Tibial artery (tissue), 4 donors: ENCODE measurements at regions not wholly inside any gene's neighbourhood (a gene's known extent, or its start where the extent isn't known, plus 50 kb on each side); places are given as distances from the start of the nearest gene placed in this dataset.
"Not testable (repeated sequence)": the region's sequence is repeated elsewhere in the genome, so short reads cannot be mapped to it uniquely, and the experiment has no call there.

ENCODE experiments used
- DNase-seq, 2 donors: peaks; one replicate each; pipeline ENCODE4 v3.0.0-alpha.2; 2019
- H3K27ac ChIP-seq, 2 donors: fragments of 200-600 bp; sonication (generic) in 1 of 2; 1 replicate in 1 of 2; 2 replicates in 1 of 2; pipeline ENCODE4 v1.5.1; 2018 to 2019; ENCODE audit warnings: mild to moderate bottlenecking in 1 of 2
- H3K27me3 ChIP-seq, 2 donors: fragments of 200-600 bp; sonication (generic) in 1 of 2; one replicate each; pipeline versions ENCODE4 v1.5.1 to v1.6.0; 2016 to 2019
- H3K36me3 ChIP-seq, 3 donors: fragments of 200-600 bp; sonication (generic) in 2 of 3; one replicate each; pipeline ENCODE4 v1.5.1; 2016 to 2019; ENCODE audit warnings: mild to moderate bottlenecking in 2 of 3
- H3K4me1 ChIP-seq, 4 donors: fragments of 200-600 bp; sonication (generic) in 2 of 4; 1 replicate in 3 of 4; 2 replicates in 1 of 4; pipeline ENCODE4 v1.5.1; 2016 to 2019
- H3K4me3 ChIP-seq, 2 donors: fragments of 200-600 bp; sonication (generic) in 1 of 2; 1 replicate in 1 of 2; 2 replicates in 1 of 2; pipeline ENCODE4 v1.5.1; 2018 to 2019; ENCODE audit warnings: mild to moderate bottlenecking in 2 of 2
- H3K9me3 ChIP-seq, 3 donors: fragments of 200-600 bp; sonication (generic) in 1 of 3; one replicate each; pipeline ENCODE4 v1.5.1; 2016 to 2019
- CTCF ChIP-seq, 2 experiments: fragments of 200-600 bp in 1 of 2; fragments of 450-650 bp in 1 of 2; IDR thresholded peaks; one replicate each; pipeline ENCODE4 v1.5.1; 2017 to 2019; ENCODE audit warnings: antibody characterized with exemption in 2 of 2, mild to moderate bottlenecking in 1 of 2, moderate library complexity in 1 of 2
- intact Hi-C: fragments of 100-400 bp; cut with DNase I; formaldehyde crosslinking; loops from one replicate; pipeline ENCODE4 v1.15.0; 2023; ENCODE audit warnings: low total_unique reads

- Histone ChIP-seq H3K36me3 (no peaks in the 10 kb centered on the region), H3K27ac (no peak overlapping the region), H3K9me3 (no peaks in the 10 kb centered on the region), H3K4me1 (no peaks in the 10 kb centered on the region), H3K27me3 (no peaks in the 10 kb centered on the region), H3K4me3 (no peak overlapping the region)
- no peak for DNase-seq
- intact Hi-C loops, result no loop called here
- no peak for TF ChIP-seq CTCF (IDR thresholded peaks at IDR 0.05)
Observed at GRCh38 chr4:59503731-59504130, 1696.4 kb upstream of the ADGRL3 start.

- H3K4me1 ChIP-seq, H3K27ac ChIP-seq, H3K9me3 ChIP-seq, H3K36me3 ChIP-seq, DNase-seq, H3K4me3 ChIP-seq, H3K27me3 ChIP-seq, intact Hi-C loops: not testable (repeated sequence)
Observed at GRCh38 chr4:59511809-59512208, 1688.3 kb upstream of the ADGRL3 start.

- no peak for TF ChIP-seq CTCF (IDR thresholded peaks at IDR 0.05)
- intact Hi-C loops, result no loop called here
- no peak for DNase-seq
- Histone ChIP-seq H3K27me3 (no peaks in the 10 kb centered on the region), H3K4me3 (no peak overlapping the region), H3K36me3 (no peaks in the 10 kb centered on the region), H3K4me1 (peaks cover 0 to 4% (median 0%) of the 10 kb centered on the region in 4 donors), H3K27ac (no peak overlapping the region), H3K9me3 (no peaks in the 10 kb centered on the region)
Observed at GRCh38 chr4:59517007-59517406, 1683.1 kb upstream of the ADGRL3 start.

- peaks cover 0 to 9% (median 0%) of the 10 kb centered on the region in 4 donors for H3K4me1 ChIP-seq
- no peaks in the 10 kb centered on the region for H3K36me3 ChIP-seq
- H3K9me3 ChIP-seq, result no peaks in the 10 kb centered on the region
- H3K27ac ChIP-seq, result no peak overlapping the region
- no peak for DNase-seq
- TF ChIP-seq CTCF (IDR thresholded peaks at IDR 0.05), result no peak
- H3K27me3 ChIP-seq, result no peaks in the 10 kb centered on the region
- intact Hi-C loops, result no loop called here
- H3K4me3 ChIP-seq, result no peak overlapping the region
Observed at GRCh38 chr4:59518005-59518823, 1681.9 kb upstream of the ADGRL3 start.

GRCh38 chr4:59525885-59526284, 1674.2 kb upstream of the ADGRL3 start:
- H3K9me3 ChIP-seq, result no peaks in the 10 kb centered on the region
- TF ChIP-seq CTCF (IDR thresholded peaks at IDR 0.05), result no peak
- DNase-seq, result no peak
- peaks cover 0 to 18% (median 0%) of the 10 kb centered on the region in 4 donors for H3K4me1 ChIP-seq
- H3K27me3 ChIP-seq, result no peaks in the 10 kb centered on the region
- H3K4me3 ChIP-seq, result no peak overlapping the region
- H3K27ac ChIP-seq, result no peak overlapping the region
- intact Hi-C loops, result no loop called here
- no peaks in the 10 kb centered on the region for H3K36me3 ChIP-seq

- DNase-seq, result no peak
- no peaks in the 10 kb centered on the region for H3K4me1 ChIP-seq
- no peaks in the 10 kb centered on the region for H3K9me3 ChIP-seq
- intact Hi-C loops, result no loop called here
- no peak overlapping the region for H3K4me3 ChIP-seq
- H3K36me3 ChIP-seq, result no peaks in the 10 kb centered on the region
- H3K27me3 ChIP-seq, result no peaks in the 10 kb centered on the region
- no peak for TF ChIP-seq CTCF (IDR thresholded peaks at IDR 0.05)
- H3K27ac ChIP-seq, result no peak overlapping the region
Observed at GRCh38 chr4:59535541-59535940, 1664.6 kb upstream of the ADGRL3 start.
